ENCODE measurements at regions not wholly inside any gene's neighbourhood (a gene's known extent, or its start where the extent isn't known, plus 50 kb on each side); places are given as distances from the start of the nearest gene placed in this dataset.

DNA sequence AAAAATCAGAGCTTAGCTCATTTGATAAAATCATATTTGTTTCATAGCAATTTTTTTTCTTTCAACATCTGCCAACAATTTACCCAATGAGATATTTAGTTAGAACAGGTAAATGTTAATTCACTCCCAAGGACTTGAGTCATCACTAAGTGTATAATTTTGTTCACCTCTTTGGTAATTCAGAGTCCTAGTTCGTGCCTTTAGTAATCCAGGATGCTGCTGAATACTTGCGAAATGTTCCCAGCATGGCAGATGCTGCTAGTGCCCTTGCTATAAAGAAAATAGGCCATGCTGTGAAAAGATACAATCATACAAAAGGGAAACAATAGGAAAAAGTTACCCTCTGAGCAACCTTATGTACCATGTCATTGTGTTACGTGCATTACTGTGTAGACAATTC, 210.5 kb downstream of the CSNK1G3 start:
- Histone ChIP-seq H3K27me3 (ENCODE audit: control insufficient read depth, insufficient read depth, low read length) (no peaks in the 10 kb centered on the region), H3K4me3 (ENCODE audit: low read length) (no peak overlapping the region)

DNA sequence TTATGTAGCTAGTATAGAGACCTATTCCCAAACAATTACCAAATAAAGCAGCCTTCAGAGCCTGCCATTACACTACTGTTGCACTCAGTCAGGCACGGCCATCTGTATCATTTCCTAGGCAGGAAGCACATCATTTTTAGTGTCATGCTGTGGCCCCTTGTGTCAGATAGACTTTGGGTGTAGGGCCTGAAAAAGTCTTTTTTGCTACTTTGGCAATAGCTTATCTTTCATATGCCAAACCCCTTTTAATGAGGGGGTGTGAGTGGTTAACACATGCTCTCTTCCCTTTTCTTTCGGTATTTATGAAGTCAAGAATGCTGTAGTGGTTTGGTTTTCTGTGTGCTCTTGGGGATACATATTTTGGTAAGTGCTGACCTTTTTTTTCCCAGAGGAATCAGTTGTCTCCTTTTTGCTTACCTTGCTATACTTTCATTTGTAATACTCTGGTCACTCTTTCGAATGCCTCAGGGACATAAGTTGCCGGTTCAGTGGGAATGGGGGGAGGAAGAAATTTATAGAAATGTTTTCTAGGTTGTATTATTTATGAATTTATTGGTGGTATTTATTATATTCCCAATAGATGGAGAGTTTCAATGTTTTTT, 209.8 kb downstream of the CSNK1G3 start:
- Histone ChIP-seq H3K36me3 (ENCODE audit: control insufficient read depth, insufficient read depth, low read length) (no peaks in the 10 kb centered on the region), H3K9ac (ENCODE audit: low read length) (no peak overlapping the region), H3K27me3 (ENCODE audit: control insufficient read depth, insufficient read depth, low read length) (no peaks in the 10 kb centered on the region), H3K4me3 (ENCODE audit: low read length) (no peak overlapping the region), H3K4me1 (ENCODE audit: control insufficient read depth, insufficient read depth, low read length) (no peaks in the 10 kb centered on the region), H3K27ac (ENCODE audit: low read depth, low read length) (no peak overlapping the region)

More for the DNA sequence above, 210.5 kb downstream of the CSNK1G3 start:
- Histone ChIP-seq H3K27ac (ENCODE audit: low read depth, low read length) (no peak overlapping the region), H3K9ac (ENCODE audit: low read length) (no peak overlapping the region), H3K36me3 (ENCODE audit: control insufficient read depth, insufficient read depth, low read length) (no peaks in the 10 kb centered on the region), H3K4me1 (ENCODE audit: control insufficient read depth, insufficient read depth, low read length) (no peaks in the 10 kb centered on the region)

DNA sequence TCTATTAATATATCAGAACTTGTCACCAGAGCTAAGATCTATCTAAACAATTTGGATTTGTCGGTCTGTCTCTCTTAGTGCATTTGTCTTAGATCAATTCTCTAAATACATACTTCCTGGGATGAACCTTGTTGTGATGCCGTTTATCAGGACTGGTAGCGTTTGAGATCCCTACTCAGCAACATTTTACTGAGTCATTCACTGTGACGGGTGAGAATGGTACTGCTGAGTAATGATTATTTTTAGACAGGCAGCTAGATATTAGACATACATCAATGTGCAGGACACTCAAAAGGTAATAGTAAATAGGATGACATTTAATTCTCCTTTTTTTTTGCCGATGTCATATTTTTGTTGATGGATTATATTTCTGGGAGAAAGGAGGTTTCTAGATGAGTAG, 209.0 kb downstream of the CSNK1G3 start:
- Histone ChIP-seq H3K9ac (ENCODE audit: low read length) (no peak overlapping the region), H3K36me3 (ENCODE audit: control insufficient read depth, insufficient read depth, low read length) (no peaks in the 10 kb centered on the region), H3K4me1 (ENCODE audit: control insufficient read depth, insufficient read depth, low read length) (no peaks in the 10 kb centered on the region), H3K27ac (ENCODE audit: low read depth, low read length) (no peak overlapping the region), H3K4me3 (ENCODE audit: low read length) (no peak overlapping the region), H3K27me3 (ENCODE audit: control insufficient read depth, insufficient read depth, low read length) (no peaks in the 10 kb centered on the region)

DNA sequence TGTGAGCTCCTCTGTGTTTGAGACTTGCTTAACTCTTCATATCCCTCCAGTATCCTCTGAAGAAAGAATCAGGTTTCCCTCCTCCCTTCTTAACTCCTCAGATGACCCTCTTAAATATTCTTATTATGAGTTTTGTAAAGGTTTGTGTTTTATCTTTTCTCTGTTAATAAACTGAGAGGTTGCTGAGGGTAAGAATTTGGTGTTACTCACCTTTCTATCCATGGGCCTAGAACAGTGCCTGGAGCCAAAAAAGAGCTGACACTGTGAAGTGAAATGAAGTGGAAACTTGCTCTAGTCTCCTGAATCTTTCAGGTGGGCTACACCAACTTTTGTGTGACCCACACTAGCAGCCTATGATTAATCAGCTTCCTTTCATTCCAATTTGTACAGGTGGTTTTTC, 208.4 kb downstream of the CSNK1G3 start:
- Histone ChIP-seq H3K27ac (ENCODE audit: low read depth, low read length) (no peak overlapping the region), H3K36me3 (ENCODE audit: control insufficient read depth, insufficient read depth, low read length) (no peaks in the 10 kb centered on the region), H3K4me3 (ENCODE audit: low read length) (no peak overlapping the region), H3K27me3 (ENCODE audit: control insufficient read depth, insufficient read depth, low read length) (no peaks in the 10 kb centered on the region), H3K4me1 (ENCODE audit: control insufficient read depth, insufficient read depth, low read length) (no peaks in the 10 kb centered on the region), H3K9ac (ENCODE audit: low read length) (no peak overlapping the region)

DNA sequence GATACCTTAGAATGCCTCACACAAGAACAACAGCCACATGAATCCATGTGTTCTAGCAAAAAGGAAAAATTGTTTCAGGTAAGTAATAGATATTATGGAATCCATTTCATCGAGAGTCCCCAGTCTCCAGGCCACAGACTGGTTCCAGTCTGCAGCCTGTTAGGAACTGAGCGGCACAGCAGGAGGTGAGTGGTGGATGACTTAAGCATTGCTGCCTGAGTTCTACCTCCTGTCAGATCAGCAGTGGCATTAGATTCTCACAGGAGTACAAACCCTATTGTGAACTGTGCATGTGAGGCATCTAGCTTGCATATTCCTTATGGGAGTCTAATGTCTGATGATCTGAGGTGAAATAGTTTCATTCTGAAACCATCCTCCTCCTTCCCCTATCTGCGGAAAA, 207.0 kb downstream of the CSNK1G3 start:
- no peak overlapping the region for H3K4me3 ChIP-seq (ENCODE audit: low read length)
- no peak overlapping the region for H3K9ac ChIP-seq (ENCODE audit: low read length)
- H3K27me3 ChIP-seq (ENCODE audit: control insufficient read depth, insufficient read depth, low read length), result no peaks in the 10 kb centered on the region
- no peaks in the 10 kb centered on the region for H3K4me1 ChIP-seq (ENCODE audit: control insufficient read depth, insufficient read depth, low read length)
- no peak overlapping the region for H3K27ac ChIP-seq (ENCODE audit: low read depth, low read length)
- H3K36me3 ChIP-seq (ENCODE audit: control insufficient read depth, insufficient read depth, low read length), result no peaks in the 10 kb centered on the region

DNA sequence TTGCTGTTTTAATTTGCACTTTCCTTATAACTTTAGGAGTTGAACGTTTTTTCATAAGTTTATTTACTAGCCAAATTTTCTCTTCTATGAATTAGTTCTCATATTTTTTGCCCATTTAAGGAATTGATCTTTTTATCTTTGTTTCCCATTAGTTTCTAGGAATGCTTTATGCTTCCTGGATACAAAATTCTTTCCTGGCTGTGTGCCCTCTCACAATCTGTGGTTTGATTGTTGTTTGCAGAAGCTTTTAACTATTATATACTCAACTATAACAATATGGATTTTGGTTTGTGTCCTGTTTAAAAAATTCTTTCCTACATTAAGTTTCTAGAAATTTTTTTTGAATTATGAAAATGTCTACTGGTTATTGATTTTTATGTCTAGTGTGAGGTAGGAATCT, 206.3 kb downstream of the CSNK1G3 start:
- Histone ChIP-seq H3K27me3 (ENCODE audit: control insufficient read depth, insufficient read depth, low read length) (no peaks in the 10 kb centered on the region), H3K9ac (ENCODE audit: low read length) (no peak overlapping the region), H3K4me3 (ENCODE audit: low read length) (no peak overlapping the region), H3K27ac (ENCODE audit: low read depth, low read length) (no peak overlapping the region), H3K4me1 (ENCODE audit: control insufficient read depth, insufficient read depth, low read length) (no peaks in the 10 kb centered on the region), H3K36me3 (ENCODE audit: control insufficient read depth, insufficient read depth, low read length) (no peaks in the 10 kb centered on the region)

DNA sequence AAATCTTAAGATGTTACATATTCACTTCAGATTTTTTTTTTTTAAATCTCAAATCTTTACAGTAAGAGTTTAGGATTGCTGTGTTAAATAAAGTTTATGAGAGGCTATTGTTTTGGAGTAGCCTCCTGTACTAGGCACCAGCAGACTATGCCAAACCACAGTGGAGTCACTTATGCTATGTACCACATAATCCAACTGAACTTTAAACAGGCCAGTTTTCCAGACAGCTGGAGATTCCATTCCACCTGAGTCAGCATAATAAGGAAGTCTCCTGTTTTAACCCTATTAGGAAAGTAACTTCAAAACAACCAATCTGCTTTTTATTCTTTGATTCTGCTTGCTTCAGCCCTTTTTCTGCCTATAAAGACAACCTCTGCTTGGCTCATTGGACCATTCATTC, 205.2 kb downstream of the CSNK1G3 start:
- no peak overlapping the region for H3K4me3 ChIP-seq (ENCODE audit: low read length)
- no peak overlapping the region for H3K9ac ChIP-seq (ENCODE audit: low read length)
- H3K27ac ChIP-seq (ENCODE audit: low read depth, low read length), result no peak overlapping the region
- H3K27me3 ChIP-seq (ENCODE audit: control insufficient read depth, insufficient read depth, low read length), result no peaks in the 10 kb centered on the region
- H3K4me1 ChIP-seq (ENCODE audit: control insufficient read depth, insufficient read depth, low read length), result no peaks in the 10 kb centered on the region
- no peaks in the 10 kb centered on the region for H3K36me3 ChIP-seq (ENCODE audit: control insufficient read depth, insufficient read depth, low read length)

DNA sequence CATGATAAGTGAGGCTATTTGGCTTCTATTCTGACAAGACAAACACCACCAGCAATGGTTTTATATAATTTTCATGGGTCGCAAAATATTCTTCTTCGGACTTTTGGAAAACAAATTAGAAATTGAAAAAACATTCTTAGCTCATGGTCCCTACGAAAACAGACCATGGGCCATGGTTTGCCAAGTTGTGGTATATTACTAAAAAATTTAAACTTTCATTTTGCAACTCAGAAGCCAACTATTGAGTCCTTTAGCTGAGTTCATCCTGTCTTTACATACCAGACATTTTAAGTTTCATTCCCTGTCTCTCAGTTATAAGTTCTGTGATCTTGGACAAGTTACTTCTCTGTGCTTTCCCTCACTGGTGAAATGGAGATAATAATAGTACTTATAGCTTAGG, 198.1 kb downstream of the CSNK1G3 start:
- Histone ChIP-seq H3K4me3 (ENCODE audit: low read length) (no peak overlapping the region), H3K4me1 (ENCODE audit: control insufficient read depth, insufficient read depth, low read length) (no peaks in the 10 kb centered on the region), H3K36me3 (ENCODE audit: control insufficient read depth, insufficient read depth, low read length) (no peaks in the 10 kb centered on the region), H3K9ac (ENCODE audit: low read length) (no peak overlapping the region), H3K27ac (ENCODE audit: low read depth, low read length) (no peak overlapping the region), H3K27me3 (ENCODE audit: control insufficient read depth, insufficient read depth, low read length) (no peaks in the 10 kb centered on the region)

DNA sequence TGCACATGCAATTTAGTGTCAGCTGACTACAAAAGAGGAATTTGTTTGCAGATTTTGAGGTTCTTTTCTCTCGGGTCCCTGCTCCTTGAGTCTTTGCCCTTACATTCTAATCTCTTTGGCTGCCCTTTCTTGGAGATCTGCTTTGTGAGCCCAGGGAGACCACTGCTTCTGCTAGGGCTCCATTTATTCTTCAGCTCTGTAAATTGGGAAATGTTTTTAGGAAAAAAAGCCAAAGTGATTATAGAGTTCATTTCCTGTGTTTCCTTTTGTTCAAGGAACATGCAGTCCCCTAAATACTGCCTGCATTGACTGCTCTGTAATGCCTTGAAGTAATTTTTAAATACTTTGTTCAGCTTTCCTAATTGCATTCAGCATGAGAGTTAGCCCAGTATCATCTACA, 197.4 kb downstream of the CSNK1G3 start:
- Histone ChIP-seq H3K9ac (ENCODE audit: low read length) (no peak overlapping the region), H3K27ac (ENCODE audit: low read depth, low read length) (no peak overlapping the region), H3K4me1 (ENCODE audit: control insufficient read depth, insufficient read depth, low read length) (no peaks in the 10 kb centered on the region), H3K4me3 (ENCODE audit: low read length) (no peak overlapping the region), H3K27me3 (ENCODE audit: control insufficient read depth, insufficient read depth, low read length) (no peaks in the 10 kb centered on the region), H3K36me3 (ENCODE audit: control insufficient read depth, insufficient read depth, low read length) (no peaks in the 10 kb centered on the region)

DNA sequence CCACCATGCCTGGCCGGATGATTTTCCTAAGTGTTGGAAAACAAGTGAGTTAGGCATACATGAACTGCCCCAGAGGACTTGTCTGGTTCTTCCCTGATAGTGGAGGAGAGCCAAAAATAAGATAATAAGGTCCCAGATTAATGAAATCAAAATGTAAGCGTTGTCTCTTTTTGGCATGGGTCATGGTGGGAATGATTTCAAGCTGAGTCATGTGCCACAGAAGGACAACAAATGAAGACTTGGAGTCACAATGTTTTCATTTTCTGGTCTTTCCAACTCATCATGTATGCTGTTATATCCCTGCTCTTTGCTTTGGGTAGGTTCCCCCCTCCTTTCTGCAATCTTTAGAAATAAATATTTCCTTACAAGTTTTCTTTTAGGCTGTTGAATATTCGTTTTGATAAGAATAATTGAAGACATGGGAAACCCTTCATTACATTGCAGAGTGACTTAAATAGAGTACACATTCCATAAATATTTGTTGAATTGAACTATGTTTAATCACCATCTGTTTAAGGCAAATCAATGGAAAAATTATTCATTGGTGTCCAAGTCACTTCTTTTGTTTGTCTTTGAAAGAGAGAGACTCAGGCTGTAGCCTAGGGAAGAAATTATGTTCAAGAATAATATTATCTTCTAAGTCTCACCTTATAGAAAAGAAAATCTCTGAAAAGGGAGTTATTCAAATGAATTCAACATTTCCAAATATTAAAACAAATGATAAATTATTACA, 196.3 kb downstream of the CSNK1G3 start:
- no peak overlapping the region for H3K9ac ChIP-seq (ENCODE audit: low read length)
- H3K4me3 ChIP-seq (ENCODE audit: low read length), result no peak overlapping the region

DNA sequence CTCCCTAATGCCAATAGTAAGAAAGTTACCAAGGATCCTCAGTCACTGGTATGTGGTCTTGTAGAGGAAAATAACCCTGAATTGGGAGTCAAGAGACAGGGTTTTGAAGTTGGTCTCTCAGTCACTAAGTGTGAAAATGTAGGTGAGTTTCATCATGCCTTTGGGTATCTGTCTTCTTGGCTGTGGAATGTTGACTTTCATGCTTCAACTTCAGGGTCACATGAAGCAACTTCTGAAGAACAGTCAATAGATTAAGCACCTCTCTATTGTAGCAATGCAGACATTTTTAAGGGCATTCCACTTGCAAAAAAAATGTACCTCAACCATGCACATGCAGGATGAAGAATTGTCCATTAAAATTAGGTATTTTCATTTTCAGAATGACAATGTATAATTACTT, 194.6 kb downstream of the CSNK1G3 start:
- Histone ChIP-seq H3K36me3 (ENCODE audit: control insufficient read depth, insufficient read depth, low read length) (no peaks in the 10 kb centered on the region), H3K27me3 (ENCODE audit: control insufficient read depth, insufficient read depth, low read length) (no peaks in the 10 kb centered on the region), H3K9ac (ENCODE audit: low read length) (no peak overlapping the region), H3K4me1 (ENCODE audit: control insufficient read depth, insufficient read depth, low read length) (peaks cover under 1% of the 10 kb centered on the region), H3K4me3 (ENCODE audit: low read length) (no peak overlapping the region), H3K27ac (ENCODE audit: low read depth, low read length) (no peak overlapping the region)

More for the DNA sequence above, 196.3 kb downstream of the CSNK1G3 start:
- Histone ChIP-seq H3K4me1 (ENCODE audit: control insufficient read depth, insufficient read depth, low read length) (no peaks in the 10 kb centered on the region), H3K27ac (ENCODE audit: low read depth, low read length) (no peak overlapping the region), H3K27me3 (ENCODE audit: control insufficient read depth, insufficient read depth, low read length) (no peaks in the 10 kb centered on the region), H3K36me3 (ENCODE audit: control insufficient read depth, insufficient read depth, low read length) (no peaks in the 10 kb centered on the region)

DNA sequence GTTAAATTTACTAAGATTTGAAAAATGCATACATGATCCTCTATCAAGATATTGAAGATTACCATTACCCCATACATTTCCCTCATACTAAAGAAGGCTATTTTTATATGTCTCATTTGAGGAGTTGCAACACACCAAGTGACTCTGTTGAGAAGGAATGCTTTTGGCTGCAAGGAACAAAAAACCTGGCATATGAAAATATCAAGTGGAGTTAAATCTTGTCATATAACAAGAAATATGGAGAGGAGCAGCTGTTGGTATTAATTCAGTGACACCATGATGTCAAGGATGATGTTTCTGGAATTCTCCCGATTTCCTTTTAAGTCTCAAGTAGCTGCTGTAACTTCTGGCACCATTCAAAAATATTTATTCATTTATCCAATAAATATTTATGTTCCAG, 193.8 kb downstream of the CSNK1G3 start:
- no peaks in the 10 kb centered on the region for H3K27me3 ChIP-seq (ENCODE audit: control insufficient read depth, insufficient read depth, low read length)
- no peaks in the 10 kb centered on the region for H3K36me3 ChIP-seq (ENCODE audit: control insufficient read depth, insufficient read depth, low read length)
- no peak overlapping the region for H3K4me3 ChIP-seq (ENCODE audit: low read length)
- no peak overlapping the region for H3K9ac ChIP-seq (ENCODE audit: low read length)
- no peak overlapping the region for H3K27ac ChIP-seq (ENCODE audit: low read depth, low read length)
- peaks cover 8% of the 10 kb centered on the region for H3K4me1 ChIP-seq (ENCODE audit: control insufficient read depth, insufficient read depth, low read length)

All from rectal smooth muscle tissue (tissue), 1 donor.